ENCODE measurements at regions not wholly inside any gene's neighbourhood (a gene's known extent, or its start where the extent isn't known, plus 50 kb on each side); places are given as distances from the start of the nearest gene placed in this dataset.
"Not testable (repeated sequence)": the region's sequence is repeated elsewhere in the genome, so short reads cannot be mapped to it uniquely, and the experiment has no call there.

- TF ChIP-seq CTCF (IDR thresholded peaks at IDR 0.05; ENCODE audit: insufficient read depth, low read length, poor library complexity, severe bottlenecking); EZH2phosphoT487 (conservative IDR thresholded peaks at IDR 0.05; ENCODE audit: low read length): not testable (repeated sequence)
Observed at GRCh38 chr5:42259914-42260313, 163.3 kb upstream of the GHR start.
